ENCODE measurements at regions not wholly inside any gene's neighbourhood (a gene's known extent, or its start where the extent isn't known, plus 50 kb on each side); places are given as distances from the start of the nearest gene placed in this dataset.

DNA sequence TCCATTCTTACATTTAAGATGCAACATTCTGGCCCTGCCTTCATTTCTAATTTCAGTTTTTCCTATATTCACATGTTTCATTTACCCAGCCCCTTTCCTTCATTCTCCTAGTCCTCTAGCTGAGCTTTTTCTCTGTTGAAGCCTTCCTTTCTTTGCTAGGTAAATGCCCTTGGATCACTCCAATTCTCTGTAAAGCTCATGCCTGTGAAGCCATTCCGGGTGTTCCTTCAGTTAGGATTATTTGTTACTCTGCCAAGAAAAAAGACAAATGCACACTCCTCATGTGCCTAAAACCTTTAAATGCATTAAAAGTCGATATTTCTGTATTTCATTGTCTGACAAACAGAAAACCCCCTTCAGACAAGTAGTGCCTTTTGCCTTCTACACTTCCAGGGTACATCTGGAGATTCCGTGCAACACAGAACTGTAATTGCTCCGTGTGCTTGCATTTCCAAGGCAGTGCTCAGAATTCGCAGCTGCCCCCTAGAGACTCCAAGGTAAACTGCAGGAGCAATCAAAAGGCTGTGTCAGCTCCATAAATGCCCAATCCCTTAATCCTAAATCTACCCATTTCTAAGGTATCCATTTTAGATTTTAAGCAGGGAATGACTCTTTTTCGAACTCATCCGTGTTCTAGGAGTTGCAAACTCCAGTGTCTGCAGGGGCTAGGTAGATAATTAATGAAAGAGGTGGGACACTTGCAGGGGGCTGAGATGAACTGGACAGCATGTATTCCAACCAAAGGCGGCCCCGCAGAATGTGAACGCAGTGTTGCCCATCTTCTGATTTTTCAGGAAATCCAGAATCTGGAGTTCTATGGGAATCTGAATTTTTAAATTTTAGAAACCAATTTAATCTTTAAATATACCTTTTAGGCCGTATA, 320.2 kb downstream of the GRIN2B start:
- Mint-ChIP-seq H3K36me3 (ENCODE audit: low read depth) (no peaks in the 10 kb centered on the region), H3K27ac (no peak overlapping the region), H3K4me3 (no peak overlapping the region), H3K27me3 (ENCODE audit: insufficient read depth) (no peaks in the 10 kb centered on the region), H3K9me3 (peaks cover 12% of the 10 kb centered on the region; the same call in 1 of the 2 replicates), H3K4me1 (ENCODE audit: low read depth) (no peaks in the 10 kb centered on the region)
- TF ChIP-seq, protein P1, sequence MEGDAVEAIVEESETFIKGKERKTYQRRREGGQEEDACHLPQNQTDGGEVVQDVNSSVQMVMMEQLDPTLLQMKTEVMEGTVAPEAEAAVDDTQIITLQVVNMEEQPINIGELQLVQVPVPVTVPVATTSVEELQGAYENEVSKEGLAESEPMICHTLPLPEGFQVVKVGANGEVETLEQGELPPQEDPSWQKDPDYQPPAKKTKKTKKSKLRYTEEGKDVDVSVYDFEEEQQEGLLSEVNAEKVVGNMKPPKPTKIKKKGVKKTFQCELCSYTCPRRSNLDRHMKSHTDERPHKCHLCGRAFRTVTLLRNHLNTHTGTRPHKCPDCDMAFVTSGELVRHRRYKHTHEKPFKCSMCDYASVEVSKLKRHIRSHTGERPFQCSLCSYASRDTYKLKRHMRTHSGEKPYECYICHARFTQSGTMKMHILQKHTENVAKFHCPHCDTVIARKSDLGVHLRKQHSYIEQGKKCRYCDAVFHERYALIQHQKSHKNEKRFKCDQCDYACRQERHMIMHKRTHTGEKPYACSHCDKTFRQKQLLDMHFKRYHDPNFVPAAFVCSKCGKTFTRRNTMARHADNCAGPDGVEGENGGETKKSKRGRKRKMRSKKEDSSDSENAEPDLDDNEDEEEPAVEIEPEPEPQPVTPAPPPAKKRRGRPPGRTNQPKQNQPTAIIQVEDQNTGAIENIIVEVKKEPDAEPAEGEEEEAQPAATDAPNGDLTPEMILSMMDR (IDR thresholded peaks at IDR 0.05), result peak; percentile 69
- peak; percentile 1 for DNase-seq

DNA sequence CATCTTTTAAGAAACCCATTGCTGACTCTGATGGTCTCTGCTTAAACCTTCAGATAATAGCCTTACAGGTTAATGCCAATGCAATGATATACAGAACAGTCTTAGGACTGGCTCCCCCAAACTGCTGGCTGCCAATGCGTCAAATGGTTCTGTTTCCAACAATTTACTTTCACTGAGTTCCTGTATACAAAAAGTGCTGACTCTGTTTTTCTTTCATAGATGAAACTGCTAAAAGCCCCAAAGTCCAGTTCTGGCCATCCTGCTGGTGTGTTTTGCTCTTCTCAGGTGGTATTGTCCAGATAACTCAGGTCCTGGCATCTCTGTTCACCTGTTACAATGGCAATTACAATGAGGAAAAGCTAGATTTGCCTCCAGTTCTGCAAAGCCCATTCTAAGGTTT, 326.9 kb downstream of the GRIN2B start:
- Mint-ChIP-seq H3K36me3 (ENCODE audit: low read depth) (no peaks in the 10 kb centered on the region; the same call in 1 of the 2 replicates), H3K4me3 (no peak overlapping the region), H3K27ac (no peak overlapping the region), H3K4me1 (ENCODE audit: low read depth) (no peaks in the 10 kb centered on the region), H3K27me3 (ENCODE audit: insufficient read depth) (no peaks in the 10 kb centered on the region), H3K9me3 (peaks cover 24% of the 10 kb centered on the region)
- no peak for DNase-seq
- TF ChIP-seq, protein P1 (IDR thresholded peaks at IDR 0.05), result no peak

DNA sequence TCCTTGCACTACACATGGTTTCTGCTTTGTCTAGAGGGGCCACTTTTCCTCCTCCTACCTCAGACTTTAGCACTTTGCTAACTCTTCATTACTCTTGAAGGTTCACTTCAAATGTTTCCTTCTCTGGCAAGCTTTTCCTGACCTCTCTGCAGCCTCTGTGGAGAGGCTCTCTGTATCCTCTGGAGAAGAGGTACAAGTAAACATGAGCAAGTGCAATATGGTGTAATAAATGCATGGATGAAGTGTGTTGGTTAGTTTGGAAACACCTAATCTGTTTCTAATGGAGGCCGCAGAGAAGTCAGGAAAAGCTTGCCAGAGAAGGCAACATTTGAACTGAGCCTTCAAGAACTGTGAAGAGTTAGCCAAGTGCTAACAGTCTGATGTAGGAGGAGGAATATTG, 329.3 kb downstream of the GRIN2B start:
- Mint-ChIP-seq H3K9me3 (peaks cover 24% of the 10 kb centered on the region), H3K36me3 (ENCODE audit: low read depth) (no peaks in the 10 kb centered on the region; the same call in 1 of the 2 replicates), H3K27ac (no peak overlapping the region), H3K4me3 (no peak overlapping the region), H3K27me3 (ENCODE audit: insufficient read depth) (no peaks in the 10 kb centered on the region), H3K4me1 (ENCODE audit: low read depth) (no peaks in the 10 kb centered on the region)
- TF ChIP-seq, protein P1 (IDR thresholded peaks at IDR 0.05), result no peak
- no peak for DNase-seq

DNA sequence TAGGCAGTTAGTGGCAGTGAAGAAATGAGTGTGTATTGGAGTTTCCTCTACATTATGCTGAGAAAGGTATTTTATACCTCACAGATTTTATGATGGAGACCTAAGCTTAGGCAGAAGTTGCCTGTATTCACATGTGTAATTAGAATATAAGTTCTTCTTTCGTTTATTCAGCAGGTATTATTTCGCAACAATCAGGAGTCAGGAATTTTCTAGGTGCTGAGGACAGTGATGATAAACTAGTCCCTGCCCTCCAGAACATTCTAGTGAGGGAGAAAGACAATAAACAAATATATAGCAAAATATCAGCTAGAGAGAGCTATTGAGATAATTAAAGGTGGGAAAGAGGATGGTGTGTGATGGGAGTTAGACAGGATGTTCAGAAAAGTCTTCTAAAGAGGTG, 345.7 kb downstream of the GRIN2B start:
- no peak for DNase-seq
- Mint-ChIP-seq H3K27ac (no peak overlapping the region), H3K4me1 (ENCODE audit: low read depth) (no peaks in the 10 kb centered on the region), H3K4me3 (no peak overlapping the region), H3K36me3 (ENCODE audit: low read depth) (no peaks in the 10 kb centered on the region; the same call in 1 of the 2 replicates), H3K27me3 (ENCODE audit: insufficient read depth) (no peaks in the 10 kb centered on the region; the same call in 1 of the 2 replicates), H3K9me3 (peaks cover 41% of the 10 kb centered on the region)
- TF ChIP-seq, protein P1 (IDR thresholded peaks at IDR 0.05), result no peak

DNA sequence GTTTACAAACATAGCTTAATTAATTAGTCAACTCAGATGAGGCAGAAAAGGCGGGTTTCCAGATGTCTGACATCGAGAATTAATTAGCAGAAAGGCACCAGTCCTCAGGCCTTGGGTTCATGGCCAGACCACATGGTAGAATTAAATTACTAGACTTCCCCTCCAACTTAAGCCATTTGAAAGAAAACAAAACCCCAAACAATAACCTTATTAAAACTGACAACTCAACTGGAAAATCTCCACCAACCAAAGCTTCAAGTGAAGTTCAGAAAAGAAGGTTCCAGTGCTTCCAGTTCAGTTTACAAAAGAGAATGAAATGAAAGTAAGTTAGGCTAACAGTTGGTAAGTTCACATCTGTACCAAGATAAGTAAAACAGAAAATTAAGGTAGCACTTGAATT, 349.5 kb downstream of the GRIN2B start:
- H3K4me3 Mint-ChIP-seq, result no peak overlapping the region
- TF ChIP-seq, protein P1 (IDR thresholded peaks at IDR 0.05), result no peak

More for the DNA sequence above, 349.5 kb downstream of the GRIN2B start:
- no peak for DNase-seq
- no peak overlapping the region for H3K27ac Mint-ChIP-seq
- H3K4me1 Mint-ChIP-seq (ENCODE audit: low read depth), result no peaks in the 10 kb centered on the region
- no peaks in the 10 kb centered on the region for H3K27me3 Mint-ChIP-seq (ENCODE audit: insufficient read depth)
- H3K9me3 Mint-ChIP-seq, result peaks cover 51% of the 10 kb centered on the region
- no peaks in the 10 kb centered on the region; the same call in 1 of the 2 replicates for H3K36me3 Mint-ChIP-seq (ENCODE audit: low read depth)

Measured in HFFc6 (cell line).